GM23338 (cell line): ENCODE measurements at regions not wholly inside any gene's neighbourhood (a gene's known extent, or its start where the extent isn't known, plus 50 kb on each side); places are given as distances from the start of the nearest gene placed in this dataset.

Experiments
- ATAC-seq: fragments of 200-7000 bp; cut with Tn5 transposase; 3 replicates; pipeline ENCODE4 v1.9.1; 2020
- DNase-seq: peaks from one replicate; pipeline ENCODE4 v3.0.0-alpha.2; 2015; ENCODE audit warnings: low spot score
- H2AFZ ChIP-seq: fragments of 200-600 bp; sonication (generic); 2 replicates; pipeline ENCODE4 v1.8.0; 2016; ENCODE audit warnings: antibody characterized with exemption, mild to moderate bottlenecking, moderate library complexity
- H3F3A ChIP-seq: fragments of 200-600 bp; sonication (generic); replicated peaks from 2 replicates; pipeline ENCODE4 v1.8.0; 2017; ENCODE audit warnings: antibody characterized with exemption, mixed run types, low read depth
- H3K27ac ChIP-seq: fragments of 200-600 bp; sonication (generic); 2 replicates; pipeline ENCODE4 v1.6.1; 2016; ENCODE audit warnings: low read depth
- H3K27me3 ChIP-seq: fragments of 200-600 bp; sonication (generic); 2 replicates; pipeline ENCODE4 v1.8.0; 2016; ENCODE audit warnings: mild to moderate bottlenecking, mixed run types, moderate library complexity; ENCODE audit not compliant: insufficient read depth
- H3K36me3 ChIP-seq: fragments of 200-600 bp; sonication (generic); 2 replicates; pipeline ENCODE4 v1.8.0; 2016; ENCODE audit warnings: mild to moderate bottlenecking; ENCODE audit not compliant: insufficient read depth
- H3K4me1 ChIP-seq: fragments of 200-600 bp; sonication (generic); 2 replicates; pipeline ENCODE4 v1.8.0; 2016; ENCODE audit warnings: mild to moderate bottlenecking, moderate library complexity; ENCODE audit not compliant: insufficient read depth
- H3K4me2 ChIP-seq: fragments of 200-600 bp; sonication (generic); 2 replicates; pipeline ENCODE4 v1.7.1; 2017; ENCODE audit warnings: mixed run types
- H3K4me3 ChIP-seq: fragments of 200-600 bp; sonication (generic); 2 replicates; pipeline ENCODE4 v1.6.1; 2016; ENCODE audit warnings: mixed run types
- H3K79me2 ChIP-seq: fragments of 200-600 bp; sonication (generic); replicated peaks from 2 replicates; pipeline ENCODE4 v1.8.0; 2017; ENCODE audit warnings: mild to moderate bottlenecking; ENCODE audit not compliant: insufficient read depth
- H3K9me2 ChIP-seq: fragments of 200-600 bp; sonication (generic); 2 replicates; pipeline ENCODE4 v1.8.0; 2017; ENCODE audit not compliant: insufficient read depth
- H4K20me1 ChIP-seq: fragments of 200-600 bp; sonication (generic); replicated peaks from 2 replicates; pipeline ENCODE4 v1.8.0; 2017; ENCODE audit warnings: mild to moderate bottlenecking; ENCODE audit not compliant: insufficient read depth
- H3K27ac Mint-ChIP-seq: 2 replicates; pipeline ENCODE4 v1.8.0; 2020; ENCODE audit warnings: inconsistent platforms, mild to moderate bottlenecking, moderate library complexity, mixed read lengths
- H3K27me3 Mint-ChIP-seq: 3 replicates; pipeline ENCODE4 v1.8.0; 2022; ENCODE audit warnings: low read depth, mild to moderate bottlenecking, moderate library complexity, mixed read lengths, inconsistent platforms; ENCODE audit not compliant: insufficient read depth, poor library complexity
- H3K36me3 Mint-ChIP-seq: 3 replicates; pipeline ENCODE4 v1.8.0; 2021; ENCODE audit warnings: low read depth, mild to moderate bottlenecking, inconsistent platforms, moderate library complexity, mixed read lengths
- H3K4me1 Mint-ChIP-seq: 3 replicates; pipeline ENCODE4 v1.8.0; 2020; ENCODE audit warnings: mild to moderate bottlenecking, inconsistent platforms, mixed read lengths
- H3K4me3 Mint-ChIP-seq: 3 replicates; pipeline ENCODE4 v1.8.0; 2021; ENCODE audit warnings: moderate library complexity, mild to moderate bottlenecking, inconsistent platforms, mixed read lengths
- H3K9me3 Mint-ChIP-seq: 3 replicates; pipeline ENCODE4 v1.8.0; 2020; ENCODE audit warnings: moderate library complexity, mild to moderate bottlenecking, inconsistent platforms, mixed read lengths
- CTCF ChIP-seq, 2 experiments: fragments of 200-600 bp in 1 of 2; sonication (generic) in 1 of 2; conservative IDR thresholded peaks; 2 replicates each; pipeline versions ENCODE4 v1.5.1 to v1.6.1; 2016 to 2017; ENCODE audit warnings: antibody characterized with exemption in 2 of 2, low read depth in 2 of 2, mild to moderate bottlenecking in 2 of 2, moderate library complexity in 1 of 2
- ETS1 ChIP-seq: IDR thresholded peaks from 2 replicates; pipeline ENCODE4 v1.6.1; 2016; ENCODE audit warnings: antibody characterized with exemption
- EZH2 ChIP-seq: fragments of 200-600 bp; sonication (generic); IDR thresholded peaks from one replicate; pipeline ENCODE4 v1.8.0; 2017; ENCODE audit warnings: antibody characterized with exemption, mild to moderate bottlenecking, low read depth; ENCODE audit not compliant: unreplicated experiment
- JUNB ChIP-seq: IDR thresholded peaks from one replicate; pipeline ENCODE4 v1.6.1; 2016; ENCODE audit warnings: antibody characterized with exemption; ENCODE audit not compliant: unreplicated experiment
- POLR2AphosphoS5 ChIP-seq: IDR thresholded peaks from 2 replicates; pipeline ENCODE4 v1.6.1; 2016; ENCODE audit warnings: antibody characterized with exemption, low read depth
- REST ChIP-seq: IDR thresholded peaks from one replicate; pipeline ENCODE4 v1.6.1; 2018; ENCODE audit warnings: antibody characterized with exemption; ENCODE audit not compliant: unreplicated experiment
- STAT1 ChIP-seq: IDR thresholded peaks from one replicate; pipeline ENCODE4 v1.6.1; 2016; ENCODE audit warnings: antibody characterized with exemption; ENCODE audit not compliant: unreplicated experiment
- ZNF114 ChIP-seq: fragments of 250-450 bp; sonication (Bioruptor Pico); IDR thresholded peaks from 2 replicates; pipeline ENCODE4 v1.5.0; 2020; ENCODE audit warnings: mild to moderate bottlenecking, moderate library complexity
- ZNF331 ChIP-seq: fragments of 250-450 bp; sonication (Bioruptor Pico); IDR thresholded peaks from 2 replicates; pipeline ENCODE4 v1.5.0; 2020; ENCODE audit warnings: low read depth, mild to moderate bottlenecking, moderate library complexity
- ZNF462 ChIP-seq: fragments of 250-450 bp; sonication (Bioruptor Pico); IDR thresholded peaks from 2 replicates; pipeline ENCODE4 v1.5.0; 2020; ENCODE audit warnings: mild to moderate bottlenecking, moderate library complexity

GRCh38 chr2:78814331-78814986 is 211.0 kb upstream of the REG3G start:
- TF ChIP-seq EZH2 (no peak), ZNF462 (CRISPR knock-in tag) (no peak), CTCF (conservative IDR thresholded peaks at IDR 0.05; ENCODE audit: low read depth in 2 of 2) (no peak), ZNF114 (no peak), ETS1 (no peak), REST (no peak), JUNB (no peak), ZNF331 (CRISPR knock-in tag) (no peak), STAT1 (no peak), POLR2AphosphoS5 (no peak)
- Histone ChIP-seq H3K4me1 (no peaks in the 10 kb centered on the region), H2AFZ (peak overlapping the region; percentile 77), H3F3A (no peaks in the 10 kb centered on the region), H3K36me3 (no peaks in the 10 kb centered on the region), H3K4me2 (no peak overlapping the region), H3K79me2 (no peaks in the 10 kb centered on the region), H3K4me3 (no peak overlapping the region), H4K20me1 (no peaks in the 10 kb centered on the region), H3K27ac (no peak overlapping the region), H3K27me3 (no peaks in the 10 kb centered on the region), H3K9me2 (no peaks in the 10 kb centered on the region)
- H3K27me3 Mint-ChIP-seq, result peaks cover 2% of the 10 kb centered on the region
- H3K27ac Mint-ChIP-seq, result no peak overlapping the region
- H3K4me3 Mint-ChIP-seq, result no peak overlapping the region
- H3K4me1 Mint-ChIP-seq, result no peaks in the 10 kb centered on the region
- H3K36me3 Mint-ChIP-seq, result no peaks in the 10 kb centered on the region
- no peaks in the 10 kb centered on the region for H3K9me3 Mint-ChIP-seq
- DNase-seq (no peak), ATAC-seq (no peak)
